NB4 (cell line): ENCODE measurements at regions not wholly inside any gene's neighbourhood (a gene's known extent, or its start where the extent isn't known, plus 50 kb on each side); places are given as distances from the start of the nearest gene placed in this dataset.

Source experiments
- CTCF ChIP-seq: IDR thresholded peaks from one replicate; pipeline ENCODE4 v1.5.1; 2012; ENCODE audit warnings: low read depth, low read length
- MAX ChIP-seq: IDR thresholded peaks from 2 replicates; pipeline ENCODE4 v1.6.1; 2011; ENCODE audit warnings: low read depth, low read length
- MYC ChIP-seq: IDR thresholded peaks from 2 replicates; pipeline ENCODE4 v1.6.1; 2011; ENCODE audit warnings: low read depth, low read length
- POLR2A ChIP-seq: IDR thresholded peaks from 2 replicates; pipeline ENCODE4 v1.6.1; 2011; ENCODE audit warnings: mild to moderate bottlenecking; ENCODE audit not compliant: insufficient read length; ENCODE audit errors: extremely low read depth

GRCh38 chr5:67793966-67794365 lies 421.6 kb upstream of the PIK3R1 start:
- TF ChIP-seq POLR2A (no peak), CTCF (no peak), MAX (no peak), MYC (no peak)
